CD4-positive, alpha-beta T cell treated with Interleukin-15 for 1 hour (primary cell): ENCODE measurements at regions not wholly inside any gene's neighbourhood (a gene's known extent, or its start where the extent isn't known, plus 50 kb on each side); places are given as distances from the start of the nearest gene placed in this dataset.
A peak's percentile ranks its signal among the peaks of the same experiment; 100 is the strongest.
"Not testable (repeated sequence)": the region's sequence is repeated elsewhere in the genome, so short reads cannot be mapped to it uniquely, and the experiment has no call there.

Experiments
- DNase-seq: peaks from one replicate; pipeline ENCODE4 v3.0.0-alpha.2; 2020

DNA sequence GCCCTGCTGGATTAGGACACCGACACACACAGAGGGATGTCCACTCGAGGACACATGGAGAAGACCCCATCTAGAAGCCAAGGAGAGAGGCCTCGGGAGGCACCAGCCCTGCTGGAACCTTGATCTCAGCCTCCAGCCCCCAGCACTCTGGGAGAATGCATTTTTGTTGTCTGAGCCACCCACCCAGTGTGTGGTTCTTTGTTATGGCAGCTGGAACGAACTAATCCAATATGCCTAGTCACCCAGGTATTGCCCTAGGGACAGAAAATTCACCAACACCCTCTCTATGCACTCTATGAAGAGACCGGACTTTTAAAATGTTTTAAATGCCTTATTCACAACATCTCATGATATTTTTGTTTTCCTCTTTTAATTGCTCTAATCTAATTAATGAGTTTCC lies 117.4 kb downstream of the CRYAA start:
- DNase-seq = no peak

DNA sequence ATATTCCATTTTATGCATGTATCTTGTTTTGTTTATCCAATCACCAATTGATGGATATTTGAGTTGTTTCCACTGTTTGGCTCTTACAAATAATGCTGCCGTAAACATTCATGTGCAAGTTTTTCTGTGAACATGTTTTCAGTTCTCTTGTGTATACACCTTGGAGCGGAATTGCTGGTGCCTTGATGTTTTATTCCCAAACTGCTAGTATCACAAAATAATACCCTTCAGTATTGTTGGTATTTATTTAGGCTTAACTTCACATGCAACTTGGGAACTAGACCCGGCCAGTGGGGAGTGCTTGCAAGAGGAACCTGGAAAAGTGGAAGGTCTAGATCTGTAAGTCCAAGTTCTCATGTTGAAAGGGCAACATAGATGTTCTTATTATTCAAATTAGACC lies 115.9 kb downstream of the CRYAA start:
- DNase-seq = no peak

DNA sequence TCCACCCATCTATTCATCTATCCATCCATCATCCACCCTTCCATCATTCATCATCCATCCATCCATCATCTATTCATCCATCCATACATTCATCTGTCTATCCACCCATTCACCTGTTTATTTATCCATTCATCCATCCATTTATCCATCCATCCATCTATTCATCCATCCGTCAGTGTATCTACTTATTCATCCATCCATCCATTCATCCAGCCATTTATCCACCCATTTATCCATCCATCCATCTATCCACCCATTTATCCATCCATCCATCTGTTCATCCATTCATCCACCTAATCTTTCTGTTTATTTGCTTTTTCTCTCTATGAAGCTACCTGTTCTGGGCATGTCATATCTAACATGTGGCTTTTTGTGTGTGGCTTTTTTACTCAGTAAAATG lies 115.4 kb downstream of the CRYAA start:
- DNase-seq = no peak

DNA sequence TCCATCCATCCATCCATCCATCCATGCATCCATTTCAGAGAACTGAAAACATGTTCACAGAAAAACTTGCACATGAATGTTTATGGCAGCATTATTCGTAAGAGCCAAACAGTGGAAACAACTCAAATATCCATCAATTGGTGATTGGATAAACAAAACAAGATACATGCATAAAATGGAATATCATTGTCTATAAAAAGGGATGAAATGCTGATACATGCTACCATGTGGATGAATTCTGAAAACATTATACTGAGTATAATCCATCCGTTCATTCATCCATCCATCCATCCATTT lies 115.1 kb downstream of the CRYAA start:
- DNase-seq = not testable (repeated sequence)

DNA sequence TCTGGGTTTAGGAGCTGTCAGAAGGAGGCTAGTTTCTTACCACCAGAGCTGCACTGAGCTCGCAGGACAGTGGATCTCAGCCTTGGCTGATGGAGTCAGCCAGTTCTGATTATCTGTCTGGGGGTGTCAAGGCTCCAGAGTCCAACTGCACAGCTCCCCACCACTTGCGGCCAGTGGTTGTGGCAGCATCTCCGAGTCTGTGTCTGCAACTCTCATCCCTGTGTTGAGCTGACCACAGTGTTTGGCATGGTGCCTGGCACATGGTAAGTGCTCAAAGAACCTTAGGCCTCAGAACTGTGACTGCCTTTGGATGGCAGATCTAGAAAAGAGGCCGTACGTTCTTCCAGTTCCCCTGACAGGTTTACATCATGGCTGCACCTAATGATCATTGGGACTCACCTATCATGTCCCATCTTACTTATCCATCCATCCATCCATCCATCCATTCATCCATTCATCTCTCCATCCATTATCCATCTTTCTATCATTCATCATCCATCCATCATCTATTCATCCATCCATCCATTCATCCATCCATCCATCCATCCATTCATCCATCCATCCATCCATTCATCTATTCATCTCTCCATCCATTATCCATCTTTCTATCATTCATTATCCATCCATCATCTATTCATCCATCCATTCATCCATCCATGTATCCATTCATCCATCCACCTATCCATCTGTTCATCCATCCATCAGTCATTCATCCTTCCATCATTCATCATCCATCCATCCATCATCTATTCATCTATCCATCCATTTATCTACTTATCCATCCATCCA lies 114.5 kb downstream of the CRYAA start:
- DNase-seq = no peak

DNA sequence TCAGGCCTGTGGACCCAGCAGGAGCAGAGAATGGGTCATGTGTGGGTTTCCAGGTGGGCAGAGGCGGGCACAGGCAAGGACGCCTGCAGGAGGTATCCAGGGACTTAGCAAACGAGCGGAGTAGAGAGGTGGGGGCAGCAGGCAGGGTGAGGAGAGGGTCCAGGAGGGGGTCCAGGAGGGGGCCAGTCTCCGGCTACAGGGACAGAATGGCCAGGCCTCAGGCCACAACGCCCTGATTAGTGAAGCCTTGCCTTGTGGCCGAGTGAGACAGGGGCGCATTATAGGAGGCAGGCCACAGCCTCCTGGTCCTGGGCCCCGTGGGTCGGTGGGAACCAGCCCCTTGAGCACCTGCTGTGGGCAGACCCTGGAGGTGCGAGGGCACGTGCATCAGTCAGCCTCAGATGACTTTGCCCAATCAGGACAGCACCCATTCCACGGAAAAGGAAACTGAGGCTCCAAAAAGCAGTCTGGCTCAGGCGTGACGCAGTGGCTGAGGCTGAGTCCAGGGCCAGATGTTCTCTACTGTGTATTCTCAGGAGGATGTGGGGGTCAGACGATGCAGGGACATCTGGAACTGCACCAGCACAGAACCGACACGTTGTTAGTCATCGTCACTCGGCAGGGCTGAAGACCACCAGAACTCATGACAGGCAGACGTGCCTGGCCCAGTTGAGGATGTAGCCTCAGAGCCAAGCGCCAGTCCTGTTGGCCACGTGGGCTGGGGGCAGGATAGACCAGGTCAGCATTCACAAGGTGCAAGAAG lies 113.7 kb downstream of the CRYAA start:
- no peak for DNase-seq

DNA sequence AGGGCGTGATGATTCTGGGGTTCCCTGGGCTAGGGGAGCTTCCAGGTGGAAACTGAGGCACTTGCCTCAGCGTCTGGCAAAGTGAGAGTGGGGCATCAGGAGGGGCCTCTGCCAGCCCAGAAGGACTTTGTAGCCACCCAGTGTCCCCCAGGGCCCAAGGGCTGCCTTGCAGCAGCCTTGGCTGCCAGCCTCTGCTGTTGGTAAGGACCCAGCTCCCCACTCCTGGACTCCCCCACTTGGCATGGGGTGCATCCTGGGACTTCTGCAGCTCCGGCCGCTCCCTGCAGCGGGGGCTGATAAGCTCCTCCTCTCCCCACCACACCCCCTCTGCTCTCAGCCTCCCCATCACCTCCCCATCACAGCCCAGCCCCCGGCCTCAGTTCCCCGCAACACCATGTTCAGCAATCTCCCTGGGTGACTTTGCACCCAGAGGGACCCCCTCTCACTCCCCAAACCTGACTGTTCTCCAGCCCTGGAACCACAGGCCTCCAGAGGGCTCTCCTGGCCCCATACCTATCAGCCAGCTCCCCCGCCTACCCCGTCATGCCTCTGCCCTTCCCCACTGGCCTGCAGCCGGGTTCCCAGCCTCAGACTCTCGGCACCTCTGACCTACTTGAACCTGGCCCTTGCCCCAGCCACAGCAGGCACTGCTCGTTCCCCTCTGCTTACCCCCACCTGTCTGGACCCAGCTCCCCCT lies 113.0 kb downstream of the CRYAA start:
- DNase-seq = no peak

DNA sequence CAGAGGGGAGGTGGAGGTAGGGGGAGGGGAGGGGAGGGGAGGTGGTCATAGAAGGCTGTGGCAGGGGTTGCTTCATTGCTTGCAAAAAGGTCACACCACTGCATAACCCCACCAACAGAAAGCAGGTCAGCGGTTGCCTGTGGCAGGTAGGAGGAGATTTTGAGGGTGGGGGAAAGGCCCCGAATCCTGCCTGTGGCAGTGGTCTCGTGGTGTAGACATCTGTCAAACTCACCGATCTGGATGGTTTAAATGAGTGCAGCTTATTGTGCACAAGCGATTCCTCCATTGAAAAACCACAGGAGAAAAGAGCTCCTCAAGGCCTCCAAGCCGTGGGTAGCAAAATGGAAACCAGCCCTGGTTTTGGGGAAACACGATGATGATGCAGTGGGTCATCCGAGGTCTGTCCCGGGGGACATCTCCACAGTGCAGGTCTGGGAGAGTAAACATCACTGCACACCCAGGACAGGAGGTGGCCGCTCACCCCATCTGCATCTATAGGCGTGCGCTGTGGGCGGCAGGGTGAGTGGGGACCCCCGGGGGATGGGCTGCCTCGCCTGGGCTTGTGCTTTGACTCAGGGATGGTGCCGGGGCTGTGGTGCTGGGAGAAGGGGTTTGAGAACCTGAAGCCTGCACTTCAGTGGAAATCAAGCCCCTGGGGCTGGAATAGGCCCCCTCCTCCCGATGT lies 112.3 kb downstream of the CRYAA start:
- DNase-seq = no peak

DNA sequence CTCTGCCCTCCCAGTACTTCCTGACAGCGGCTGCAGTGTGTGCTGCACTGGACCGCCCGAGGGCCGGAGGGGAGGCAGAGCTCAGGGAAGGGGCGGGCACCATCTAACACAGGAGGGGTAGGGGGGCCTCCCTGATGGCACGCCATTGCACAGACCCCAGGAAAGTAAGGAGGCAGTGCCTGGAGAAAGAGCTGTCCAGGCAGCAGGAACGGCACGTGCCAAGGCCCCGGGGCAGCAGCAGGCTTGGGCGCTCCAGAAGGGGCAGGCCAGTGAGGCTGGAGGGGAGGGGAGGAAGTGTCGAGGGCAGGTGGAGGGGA lies 110.7 kb downstream of the CRYAA start:
- no peak for DNase-seq

DNA sequence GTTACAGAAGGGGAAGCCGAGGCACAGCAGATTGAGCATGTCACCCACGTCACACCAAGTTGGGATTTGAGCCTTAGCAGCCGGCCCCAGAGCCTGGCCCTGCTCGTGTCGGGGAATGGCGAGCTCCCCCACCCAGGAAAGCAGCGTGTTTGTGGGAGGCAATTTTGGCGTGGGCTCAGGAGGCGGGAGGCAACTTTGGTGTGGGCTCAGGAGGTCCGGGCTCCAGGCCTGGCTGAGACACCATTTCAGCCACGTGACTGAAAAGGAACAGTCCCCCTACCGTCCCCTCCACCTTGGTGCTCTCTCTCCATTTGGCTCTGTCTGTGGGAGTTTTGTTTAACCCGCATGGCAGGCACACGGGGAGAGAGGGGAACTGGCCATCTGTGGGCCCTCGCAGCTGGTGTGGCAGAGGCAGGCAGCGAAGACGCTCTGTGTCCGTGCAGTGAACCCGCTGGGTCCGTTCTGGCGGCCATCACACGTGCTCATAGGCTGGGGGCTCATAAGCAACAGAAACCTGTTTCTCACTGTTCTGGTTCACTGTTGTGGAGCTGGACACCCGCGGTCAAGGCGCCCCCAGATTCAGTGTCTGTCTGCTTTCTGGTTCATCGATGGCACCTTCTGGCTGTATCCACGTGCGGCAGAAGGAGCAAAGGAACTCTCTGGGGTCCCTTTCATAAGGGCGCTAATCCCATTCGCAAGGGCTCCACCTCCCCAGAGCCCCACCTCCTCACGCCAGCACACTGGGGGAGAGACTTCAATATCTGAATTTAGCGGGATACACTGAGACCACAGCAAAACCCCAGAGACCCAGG lies 110.2 kb downstream of the CRYAA start:
- DNase-seq = no peak

DNA sequence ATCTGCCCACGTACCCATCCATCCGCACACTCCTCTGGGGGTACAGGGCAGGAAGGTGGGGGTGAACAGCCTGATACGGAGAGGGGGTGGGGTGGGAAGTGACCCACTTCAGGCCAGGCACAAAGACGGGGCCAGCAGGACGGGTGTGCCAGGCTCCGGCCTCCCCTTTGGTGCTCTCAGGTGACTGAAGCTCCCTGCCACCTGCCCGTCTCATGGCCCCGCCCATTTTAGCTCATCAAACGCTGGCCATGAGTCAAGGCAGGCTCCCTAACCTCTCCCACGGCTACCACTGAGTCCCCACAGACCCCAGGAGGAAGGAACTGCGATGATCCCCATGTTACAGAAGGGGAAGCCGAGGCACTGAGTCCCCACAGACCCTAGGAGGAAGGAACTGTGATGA lies 109.6 kb downstream of the CRYAA start:
- no peak for DNase-seq

DNA sequence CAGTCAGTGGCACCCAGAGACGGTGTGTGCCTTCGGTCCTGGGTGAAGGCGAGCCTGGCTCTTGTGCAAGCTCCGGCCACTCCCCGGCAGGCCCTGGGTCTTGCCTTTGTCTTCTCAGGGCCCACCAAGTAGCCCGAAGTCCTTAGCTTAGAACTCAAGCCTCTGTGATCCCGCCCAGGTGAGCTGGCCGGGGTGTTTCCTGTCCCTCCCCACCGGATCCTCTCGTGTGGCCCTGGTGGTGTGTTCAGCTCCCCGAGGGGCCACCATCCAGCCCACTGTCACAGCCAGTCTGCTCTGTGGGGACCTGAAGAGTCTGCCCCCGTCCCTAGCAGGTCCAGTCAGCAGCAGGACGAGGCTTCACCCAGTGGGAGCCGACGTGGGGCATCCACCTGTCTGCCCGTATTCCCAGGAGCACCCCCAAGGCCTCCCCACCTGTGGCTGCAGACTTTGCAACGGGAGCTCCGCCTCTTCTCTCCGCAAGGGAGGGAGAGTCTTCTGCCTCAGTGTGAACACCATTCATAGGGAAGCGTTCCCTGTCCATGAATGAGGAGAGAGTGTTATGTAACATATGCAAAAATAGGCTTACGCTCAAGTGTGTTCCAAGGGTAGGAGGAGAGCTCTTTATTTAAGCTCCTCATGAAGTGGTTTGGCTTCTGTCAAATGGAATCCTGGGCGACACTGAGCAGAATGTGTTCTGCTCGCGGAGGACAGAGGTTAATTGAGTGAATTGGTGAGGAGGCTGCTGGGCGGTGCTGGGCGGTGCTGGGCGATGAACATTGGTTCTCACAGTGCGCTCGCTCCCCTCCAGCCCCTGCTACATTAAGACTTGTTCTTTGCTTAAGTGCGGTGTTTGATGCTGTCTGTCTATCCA lies 108.9 kb downstream of the CRYAA start:
- no peak for DNase-seq

DNA sequence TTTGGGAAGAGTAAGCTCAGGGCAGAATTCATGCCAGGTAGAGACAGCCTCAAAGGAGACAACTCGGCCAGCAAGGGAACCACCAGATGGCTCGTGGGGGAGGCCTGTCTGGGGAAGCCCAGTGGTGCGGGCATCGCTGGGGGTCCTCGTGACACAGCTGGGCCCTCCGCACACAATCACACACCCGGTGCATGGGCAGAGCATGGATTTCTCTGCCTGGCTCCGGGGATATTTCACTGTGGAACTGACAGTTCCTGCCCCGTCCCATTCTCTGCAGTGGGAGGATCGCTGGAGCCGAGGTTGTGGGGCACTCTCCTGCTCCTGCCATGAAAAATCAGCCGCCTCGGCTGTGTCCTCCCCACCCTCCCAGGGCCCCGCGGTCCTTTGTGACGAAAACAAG lies 108.0 kb downstream of the CRYAA start:
- no peak for DNase-seq

DNA sequence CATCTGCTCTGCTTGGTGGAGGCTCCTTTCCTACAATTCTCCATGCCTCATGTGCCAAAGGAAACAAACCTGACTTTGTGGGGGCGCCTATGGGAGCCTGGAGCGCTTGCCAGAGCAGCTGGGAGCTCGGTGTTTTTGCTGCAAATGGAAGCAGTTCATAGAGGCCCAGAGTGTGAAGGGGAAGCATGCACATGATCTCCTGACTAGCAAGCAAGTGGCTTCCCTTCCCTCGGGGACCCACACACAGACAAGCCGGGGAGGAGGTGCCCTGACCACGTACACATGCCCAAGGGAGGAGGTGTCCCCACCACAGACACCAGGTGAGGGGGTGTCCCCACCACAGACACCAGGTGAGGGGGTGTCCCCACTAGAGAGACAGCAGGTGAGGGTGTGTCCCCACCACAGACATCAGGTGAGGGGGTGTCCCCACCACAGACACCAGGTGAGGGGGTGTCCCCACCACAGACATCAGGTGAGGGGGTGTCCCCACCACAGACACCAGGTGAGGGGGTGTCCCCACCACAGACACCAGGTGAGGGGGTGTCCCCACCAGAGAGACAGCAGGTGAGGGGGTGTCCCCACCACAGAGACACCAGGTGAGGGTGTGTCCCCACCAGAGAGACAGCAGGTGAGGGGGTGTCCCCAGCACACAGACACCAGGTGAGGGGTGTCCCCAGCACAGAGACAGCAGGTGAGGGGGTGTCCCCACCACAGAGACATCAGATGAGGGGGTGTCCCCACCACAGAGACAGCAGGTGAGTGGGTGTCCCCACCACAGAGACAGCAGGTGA lies 106.8 kb downstream of the CRYAA start:
- DNase-seq = peak; percentile 51

DNA sequence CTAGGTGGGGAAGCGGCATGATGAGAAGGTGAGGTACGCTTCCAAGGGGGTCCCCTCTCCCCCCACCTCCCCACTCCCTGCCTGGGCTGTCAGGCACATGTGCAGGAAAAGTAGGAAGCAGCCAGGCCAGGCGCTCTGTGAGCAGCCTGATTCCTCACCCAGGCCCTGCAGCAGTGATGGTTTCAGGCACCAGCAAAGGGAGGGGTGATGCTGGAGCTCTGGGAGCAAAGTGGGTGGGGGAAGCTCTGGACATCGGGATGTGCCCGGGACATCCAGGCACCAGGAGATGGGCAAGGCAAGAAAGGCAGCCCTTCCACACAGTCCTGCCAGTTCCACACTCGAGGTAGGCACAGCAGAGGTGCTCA lies 106.1 kb downstream of the CRYAA start:
- no peak for DNase-seq

DNA sequence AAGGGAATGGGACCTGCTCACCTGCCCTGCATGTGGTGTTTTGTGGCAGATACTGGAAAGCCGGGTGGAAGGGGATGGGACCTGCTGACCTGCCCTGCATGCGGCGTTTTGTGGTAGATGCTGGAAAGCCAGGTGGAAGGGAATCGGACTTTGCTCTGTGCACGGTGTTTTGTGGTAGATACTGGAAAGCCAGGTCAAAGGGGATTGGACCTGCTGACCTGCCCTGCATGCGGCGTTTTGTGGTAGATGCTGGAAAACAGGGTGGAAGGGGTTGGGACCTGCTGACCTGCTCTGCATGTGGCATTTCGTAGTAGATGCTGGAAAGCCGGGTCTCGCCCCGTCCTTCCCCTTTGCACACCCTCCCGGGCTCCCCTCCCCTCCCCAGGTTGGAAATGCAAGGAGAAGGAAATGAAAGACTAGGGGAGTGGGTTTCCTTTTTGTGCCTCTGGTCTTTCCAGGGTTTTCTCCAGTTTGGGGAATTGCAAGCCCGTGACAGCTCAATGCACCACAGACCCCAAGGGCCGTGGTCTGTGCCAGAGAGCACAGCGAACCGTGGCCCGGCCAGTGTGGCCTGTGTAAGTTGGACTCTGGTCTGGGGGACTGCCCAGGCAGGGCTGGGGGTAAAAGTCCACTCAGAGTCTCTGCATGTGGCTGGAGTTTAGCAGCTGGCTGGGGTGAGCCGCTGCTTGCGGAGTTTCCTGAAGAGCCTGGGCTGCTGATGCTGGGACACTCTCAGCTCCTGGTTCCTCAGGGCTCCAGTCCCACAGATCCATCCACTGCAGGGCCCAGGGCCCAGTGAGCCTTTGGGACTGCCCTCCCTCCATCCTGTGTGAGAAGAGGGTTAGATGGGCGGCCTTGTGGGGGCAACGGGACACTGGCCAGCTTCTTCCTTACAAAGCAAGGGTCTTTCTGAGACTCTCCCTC lies 105.5 kb downstream of the CRYAA start:
- no peak for DNase-seq

DNA sequence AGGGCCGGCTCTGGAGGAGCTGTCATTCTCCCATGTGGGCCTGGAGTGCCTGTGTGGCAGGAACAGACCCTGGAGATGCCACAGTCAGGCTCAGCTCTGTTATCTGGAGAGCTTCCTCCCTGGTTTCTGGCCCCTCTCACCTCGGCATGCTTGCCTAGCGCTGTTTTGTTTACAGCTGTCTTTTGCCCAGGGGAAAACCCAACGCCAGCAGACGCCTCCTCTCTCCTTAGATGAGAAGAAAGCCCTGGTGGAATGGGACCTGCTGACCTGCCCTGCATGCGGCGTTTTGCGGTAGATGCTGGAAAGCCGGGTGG lies 104.9 kb downstream of the CRYAA start:
- no peak for DNase-seq

DNA sequence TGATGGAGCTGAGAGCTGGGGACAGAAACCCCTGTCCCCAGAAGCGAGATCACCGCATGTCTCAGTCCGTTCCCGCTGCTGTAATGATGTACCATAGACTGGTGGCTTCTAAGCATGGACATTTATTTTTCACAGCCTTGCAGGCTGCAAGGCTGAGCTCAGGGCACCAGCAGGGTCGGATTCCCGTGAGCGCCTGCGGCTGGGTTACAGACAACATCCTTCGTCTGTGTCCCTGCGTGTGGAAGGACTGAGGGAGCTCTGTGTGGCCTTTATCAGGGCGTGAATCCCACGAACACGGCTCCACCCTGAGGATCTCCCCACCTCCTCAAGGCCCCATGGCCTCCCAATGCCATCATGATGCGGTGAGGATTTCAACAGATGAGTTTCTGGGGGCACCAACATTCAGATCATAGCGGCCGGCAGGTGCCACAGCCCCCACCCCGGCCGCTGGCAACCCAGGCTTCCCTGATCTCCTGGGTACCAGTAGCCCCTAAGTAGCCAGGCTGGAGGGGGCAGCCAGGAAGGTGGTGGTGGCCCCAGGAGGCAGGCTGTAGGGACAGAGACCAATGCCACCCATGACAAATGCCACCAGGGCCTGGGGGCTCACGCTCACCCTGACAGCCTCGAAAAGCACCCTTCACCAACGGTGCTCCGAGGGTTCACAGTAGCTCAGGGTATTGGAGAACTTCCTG lies 104.4 kb downstream of the CRYAA start:
- no peak for DNase-seq

DNA sequence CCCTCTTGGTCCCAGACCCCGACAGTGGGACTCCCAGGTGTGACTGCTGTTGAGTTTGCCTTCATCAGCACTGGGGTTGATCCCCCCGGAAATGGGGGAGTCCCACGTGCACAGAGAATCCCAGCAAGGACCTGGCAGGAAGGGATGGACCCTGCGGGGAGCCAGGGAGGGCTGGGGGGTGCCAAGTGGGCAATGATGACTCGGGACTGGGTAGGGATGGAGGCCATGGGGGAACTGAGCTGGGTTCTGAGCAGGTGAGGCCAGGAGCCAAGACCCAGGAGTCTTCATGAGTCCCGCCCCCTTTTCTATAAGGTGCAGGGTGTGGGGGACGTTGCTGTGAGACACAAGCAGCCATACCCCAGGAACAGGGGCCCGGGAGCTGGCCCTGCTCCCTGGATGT lies 103.8 kb downstream of the CRYAA start:
- DNase-seq = no peak
